Uterus (tissue), 2 donors: ENCODE measurements at regions not wholly inside any gene's neighbourhood (a gene's known extent, or its start where the extent isn't known, plus 50 kb on each side); places are given as distances from the start of the nearest gene placed in this dataset.
"Not testable (repeated sequence)": the region's sequence is repeated elsewhere in the genome, so short reads cannot be mapped to it uniquely, and the experiment has no call there.

Experiments
- POLR2A ChIP-seq, 2 donors: fragments of 450-650 bp; IDR thresholded peaks; one replicate each; pipeline ENCODE4 v1.6.1; 2016; ENCODE audit warnings: antibody characterized with exemption in 2 of 2, mild to moderate bottlenecking in 1 of 2, moderate library complexity in 1 of 2
- TF ChIP-seq, protein P1 (sequence below), 4 experiments: fragments of 200-600 bp in 2 of 4; fragments of 450-650 bp in 2 of 4; sonication (generic) in 2 of 4; IDR thresholded peaks; one replicate each; pipeline ENCODE4 v1.5.1; 2016 to 2019; ENCODE audit warnings: antibody characterized with exemption in 4 of 4, mild to moderate bottlenecking in 2 of 4, moderate library complexity in 1 of 4

DNA sequence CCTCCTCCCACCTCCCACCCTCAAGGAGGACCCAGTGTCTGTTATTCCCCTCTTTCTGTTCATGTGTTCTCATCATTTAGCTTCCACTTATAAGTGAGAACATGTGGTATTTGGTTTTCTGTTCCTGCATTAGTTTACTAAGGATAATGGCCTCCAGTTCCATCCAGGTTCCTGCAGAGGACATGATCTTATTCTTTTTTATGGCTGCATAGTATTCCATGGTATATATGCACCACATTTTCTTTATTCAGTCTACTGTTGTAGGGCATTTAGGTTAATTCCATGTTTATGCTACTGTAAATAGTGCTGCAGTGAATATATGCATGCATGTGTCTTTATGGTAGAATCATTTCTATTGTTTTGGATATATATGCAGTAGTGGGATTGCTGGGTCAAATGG is 180.4 kb upstream of the KLF3 start:
- TF ChIP-seq, protein P1, sequence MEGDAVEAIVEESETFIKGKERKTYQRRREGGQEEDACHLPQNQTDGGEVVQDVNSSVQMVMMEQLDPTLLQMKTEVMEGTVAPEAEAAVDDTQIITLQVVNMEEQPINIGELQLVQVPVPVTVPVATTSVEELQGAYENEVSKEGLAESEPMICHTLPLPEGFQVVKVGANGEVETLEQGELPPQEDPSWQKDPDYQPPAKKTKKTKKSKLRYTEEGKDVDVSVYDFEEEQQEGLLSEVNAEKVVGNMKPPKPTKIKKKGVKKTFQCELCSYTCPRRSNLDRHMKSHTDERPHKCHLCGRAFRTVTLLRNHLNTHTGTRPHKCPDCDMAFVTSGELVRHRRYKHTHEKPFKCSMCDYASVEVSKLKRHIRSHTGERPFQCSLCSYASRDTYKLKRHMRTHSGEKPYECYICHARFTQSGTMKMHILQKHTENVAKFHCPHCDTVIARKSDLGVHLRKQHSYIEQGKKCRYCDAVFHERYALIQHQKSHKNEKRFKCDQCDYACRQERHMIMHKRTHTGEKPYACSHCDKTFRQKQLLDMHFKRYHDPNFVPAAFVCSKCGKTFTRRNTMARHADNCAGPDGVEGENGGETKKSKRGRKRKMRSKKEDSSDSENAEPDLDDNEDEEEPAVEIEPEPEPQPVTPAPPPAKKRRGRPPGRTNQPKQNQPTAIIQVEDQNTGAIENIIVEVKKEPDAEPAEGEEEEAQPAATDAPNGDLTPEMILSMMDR (IDR thresholded peaks at IDR 0.05): not testable (repeated sequence)
- TF ChIP-seq POLR2A (IDR thresholded peaks at IDR 0.05): not testable (repeated sequence)
